Astrocyte of the cerebellum (primary cell): ENCODE measurements at regions not wholly inside any gene's neighbourhood (a gene's known extent, or its start where the extent isn't known, plus 50 kb on each side); places are given as distances from the start of the nearest gene placed in this dataset.

Source experiments
- DNase-seq: peaks from one replicate; pipeline ENCODE4 v3.0.0-alpha.2; 2011; ENCODE audit warnings: low read depth
- H3K4me3 ChIP-seq: 2 replicates; pipeline ENCODE4 v1.5.1; 2011; ENCODE audit warnings: mild to moderate bottlenecking, low read depth, low read length, moderate library complexity
- CTCF ChIP-seq: IDR thresholded peaks from 2 replicates; pipeline ENCODE4 v1.5.1; 2012; ENCODE audit warnings: low read length, low read depth, moderate library complexity, mild to moderate bottlenecking; ENCODE audit errors: missing control alignments
- in situ Hi-C: cut with HindIII; loops from 2 replicates; pipeline ENCODE4 v1.10.0; 2017; ENCODE audit warnings: low sequenced_read_pairs

- no peak overlapping the region for H3K4me3 ChIP-seq
- in situ Hi-C loops: no loop called here
- no peak for DNase-seq
- no peak for TF ChIP-seq CTCF
These were observed 890.8 kb downstream of the TRIML1 start for GRCh38 chr4:189029976-189030504.

- no peak for TF ChIP-seq CTCF
- H3K4me3 ChIP-seq: no peak overlapping the region
- in situ Hi-C loops: no loop called here
- DNase-seq: no peak
These were observed 893.5 kb downstream of the TRIML1 start for GRCh38 chr4:189032606-189033338.

- in situ Hi-C loops: no loop called here
- no peak overlapping the region for H3K4me3 ChIP-seq
- no peak for DNase-seq
- TF ChIP-seq CTCF: no peak
These were observed 894.6 kb downstream of the TRIML1 start for GRCh38 chr4:189033801-189034347.

GRCh38 chr4:189035091-189035490, 895.9 kb downstream of the TRIML1 start:
- no peak overlapping the region for H3K4me3 ChIP-seq
- TF ChIP-seq CTCF: no peak
- in situ Hi-C loops: no loop called here
- no peak for DNase-seq

- no peak for TF ChIP-seq CTCF
- DNase-seq: no peak
- in situ Hi-C loops: no loop called here
- H3K4me3 ChIP-seq: no peak overlapping the region
These were observed 896.4 kb downstream of the TRIML1 start for GRCh38 chr4:189035654-189036053.

GRCh38 chr4:189036906-189037305, 897.7 kb downstream of the TRIML1 start:
- H3K4me3 ChIP-seq: no peak overlapping the region
- no peak for TF ChIP-seq CTCF
- in situ Hi-C loops: no loop called here
- no peak for DNase-seq
